GM12878 (cell line): ENCODE measurements at regions not wholly inside any gene's neighbourhood (a gene's known extent, or its start where the extent isn't known, plus 50 kb on each side); places are given as distances from the start of the nearest gene placed in this dataset.

Experiments used
- ATAC-seq: fragments of 200-7000 bp; cut with Tn5 transposase; 3 replicates; pipeline ENCODE4 v1.9.1; 2020; ENCODE audit warnings: mild to moderate bottlenecking, moderate library complexity
- BruUV-seq: library from RNA; stranded (reverse); fragments of 400-500 nt; replicated peaks from 2 replicates; lab custom pipeline; 2021; lab: Mats Ljungman, UMichigan
- CTCF ChIA-PET: fragments of 300-600 bp; sonication (Branson Sonifier 250); formaldehyde crosslinking; extraction: SDS; loops from one replicate; lab custom pipeline; 2021; ENCODE audit warnings: inconsistent platforms; lab: Yijun Ruan, JAX
- POLR2A ChIA-PET: fragments of 350-600 bp; formaldehyde crosslinking; extraction: SDS; loops from one replicate; lab custom pipeline; 2021; ENCODE audit warnings: inconsistent platforms; lab: Charles Lee
- RAD21 ChIA-PET: fragments of 300-600 bp; sonication (Branson Sonifier 250); formaldehyde crosslinking; loops from one replicate; lab custom pipeline; 2023; ENCODE audit warnings: antibody characterized with exemption; ENCODE audit not compliant: unreplicated experiment; lab: Charles Lee
- SMC1A ChIA-PET: fragments of 300-600 bp; sonication (Branson Sonifier 250); formaldehyde crosslinking; loops from one replicate; lab custom pipeline; 2023; ENCODE audit not compliant: unreplicated experiment, uncharacterized antibody; lab: Charles Lee
- DNase-seq: peaks from one replicate; pipeline ENCODE4 v3.0.0-alpha.2; 2011; ENCODE audit warnings: low read depth, low spot score
- FAIRE-seq: peaks from 3 replicates; lab custom pipeline; 2011; peaks lifted over from hg19 to GRCh38; lab: Jason Lieb, UNC
- H2AFZ ChIP-seq: 2 replicates; pipeline ENCODE4 v1.6.0; 2011; ENCODE audit warnings: low read depth, low read length, control low read depth; ENCODE audit not compliant: control insufficient read depth
- H3K27ac ChIP-seq: 2 replicates; pipeline ENCODE4 v1.5.1; 2011; ENCODE audit warnings: control low read depth; ENCODE audit not compliant: control insufficient read depth, insufficient read depth
- H3K27me3 ChIP-seq, 2 experiments: replicated peaks in 1 of 2; 2 replicates each; pipeline versions ENCODE4 v1.6.0 to v1.6.1; 2011; ENCODE audit warnings: low read length in 1 of 2; ENCODE audit not compliant: control insufficient read depth in 2 of 2, insufficient read depth in 2 of 2
- H3K36me3 ChIP-seq, 2 experiments: 2 replicates each; pipeline ENCODE4 v1.5.1; 2011; ENCODE audit warnings: low read length in 1 of 2; ENCODE audit not compliant: control insufficient read depth in 2 of 2, insufficient read depth in 2 of 2
- H3K4me1 ChIP-seq: 2 replicates; pipeline ENCODE4 v1.6.1; 2011; ENCODE audit warnings: mild to moderate bottlenecking, low read length, moderate library complexity, mixed read lengths; ENCODE audit not compliant: control insufficient read depth, insufficient read depth
- H3K4me2 ChIP-seq: 2 replicates; pipeline ENCODE4 v1.6.0; 2011; ENCODE audit warnings: control low read depth; ENCODE audit not compliant: control insufficient read depth, insufficient read depth
- H3K4me3 ChIP-seq: fragments of 200-600 bp; sonication (generic); 2 replicates; pipeline ENCODE4 v1.5.1; 2016
- H3K79me2 ChIP-seq: 2 replicates; pipeline ENCODE4 v1.6.0; 2011; ENCODE audit warnings: low read length; ENCODE audit not compliant: control insufficient read depth, insufficient read depth
- H3K9ac ChIP-seq: 2 replicates; pipeline ENCODE4 v1.8.0; 2011; ENCODE audit warnings: low read length, control low read depth, mixed read lengths; ENCODE audit not compliant: control insufficient read depth, insufficient read depth
- H3K9me3 ChIP-seq: replicated peaks from 3 replicates; pipeline ENCODE4 v1.5.1; 2011; ENCODE audit warnings: mild to moderate bottlenecking, low read length; ENCODE audit not compliant: control insufficient read depth, insufficient read depth
- H4K20me1 ChIP-seq: 2 replicates; pipeline ENCODE4 v1.6.0; 2011; ENCODE audit not compliant: control insufficient read depth, insufficient read depth
- CBFB ChIP-seq: IDR thresholded peaks from 2 replicates; pipeline ENCODE4 v1.6.1; 2016; ENCODE audit warnings: antibody characterized with exemption, low read depth
- CBX3 ChIP-seq: fragments of 200-600 bp; sonication (generic); IDR thresholded peaks from 2 replicates; pipeline ENCODE4 v1.6.1; 2016; ENCODE audit warnings: low read depth, borderline replicate concordance
- CREB1 ChIP-seq: IDR thresholded peaks from 2 replicates; pipeline ENCODE4 v1.6.1; 2012; ENCODE audit warnings: low read depth, mild to moderate bottlenecking, inconsistent platforms
- CUX1 ChIP-seq: IDR thresholded peaks from 2 replicates; pipeline ENCODE4 v1.6.1; 2012; ENCODE audit warnings: improper control_type of control experiment, low read depth, low read length; ENCODE audit not compliant: insufficient replicate concordance
- ETV6 ChIP-seq, 2 experiments: fragments of 450-650 bp in 1 of 2; IDR thresholded peaks in 1 of 2; conservative IDR thresholded peaks in 1 of 2; 2 replicates each; pipeline ENCODE4 v1.6.1; 2014; ENCODE audit warnings: antibody characterized with exemption in 1 of 2, borderline replicate concordance in 1 of 2, low read depth in 1 of 2, mild to moderate bottlenecking in 1 of 2, moderate library complexity in 1 of 2
- HCFC1 ChIP-seq: fragments of 150-350 bp; IDR thresholded peaks from 2 replicates; pipeline ENCODE4 v1.6.1; 2014; ENCODE audit warnings: low read length
- KLF5 ChIP-seq: fragments of 450-650 bp; IDR thresholded peaks from 2 replicates; pipeline ENCODE4 v1.6.1; 2014; ENCODE audit warnings: mild to moderate bottlenecking; ENCODE audit not compliant: partially characterized antibody
- LARP7 ChIP-seq: fragments of 450-650 bp; IDR thresholded peaks from 2 replicates; pipeline ENCODE4 v1.6.1; 2017; ENCODE audit warnings: mild to moderate bottlenecking
- MEF2B ChIP-seq: fragments of 450-650 bp; IDR thresholded peaks from 2 replicates; pipeline ENCODE4 v1.6.1; 2018; ENCODE audit warnings: mild to moderate bottlenecking, moderate library complexity; ENCODE audit not compliant: partially characterized antibody, poor library complexity, severe bottlenecking
- NBN ChIP-seq: fragments of 450-650 bp; IDR thresholded peaks from 2 replicates; pipeline ENCODE4 v1.6.1; 2016
- NFIC ChIP-seq: IDR thresholded peaks from 2 replicates; pipeline ENCODE4 v1.6.1; 2012; ENCODE audit warnings: low read depth, mild to moderate bottlenecking, inconsistent platforms, low read length, moderate library complexity
- PML ChIP-seq: IDR thresholded peaks from 2 replicates; pipeline ENCODE4 v1.6.1; 2012; ENCODE audit warnings: low read length, inconsistent platforms
- POU2F2 ChIP-seq: IDR thresholded peaks from 3 replicates; pipeline ENCODE4 v1.6.1; 2011; ENCODE audit warnings: low read depth, mild to moderate bottlenecking, low read length, borderline replicate concordance
- RAD21 ChIP-seq: IDR thresholded peaks from 2 replicates; pipeline ENCODE4 v1.6.1; 2011; ENCODE audit warnings: mild to moderate bottlenecking, low read depth, low read length, moderate library complexity; ENCODE audit not compliant: insufficient read depth
- SMAD5 ChIP-seq: IDR thresholded peaks from 2 replicates; pipeline ENCODE4 v1.6.1; 2016; ENCODE audit warnings: antibody characterized with exemption, low read depth
- SMARCA5 ChIP-seq: fragments of 450-650 bp; IDR thresholded peaks from 2 replicates; pipeline ENCODE4 v1.6.1; 2017; ENCODE audit warnings: mild to moderate bottlenecking
- SMC3 ChIP-seq: IDR thresholded peaks from 2 replicates; pipeline ENCODE4 v1.6.1; 2011; ENCODE audit warnings: low read length, improper control_type of control experiment, borderline replicate concordance
- SPI1 ChIP-seq: IDR thresholded peaks from 2 replicates; pipeline ENCODE4 v1.6.1; 2011; ENCODE audit warnings: low read depth, mild to moderate bottlenecking, low read length, moderate library complexity, borderline replicate concordance; ENCODE audit not compliant: insufficient read depth
- TCF7 ChIP-seq: IDR thresholded peaks from 2 replicates; pipeline ENCODE4 v1.6.1; 2014; ENCODE audit warnings: antibody characterized with exemption, borderline replicate concordance
- ZNF217 ChIP-seq: fragments of 450-650 bp; IDR thresholded peaks from 2 replicates; pipeline ENCODE4 v1.6.1; 2017; ENCODE audit warnings: antibody characterized with exemption, mild to moderate bottlenecking
- WGBS: methylation state at CpG from one replicate; pipeline ENCODE4 v1.1.6; 2016; ENCODE audit warnings: low lambda C conversion rate; ENCODE audit not compliant: insufficient replicate concordance, insufficient coverage; ENCODE audit errors: missing lambda C conversion rate; 5-methylcytosine and 5-hydroxymethylcytosine counted together
- in situ Hi-C: fragments of 300-500 bp; cut with MboI; formaldehyde crosslinking; loops from 9 replicates; pipeline ENCODE4 v1.14.3; 2018; ENCODE audit warnings: mixed read lengths
- intact Hi-C: fragments of 100-400 bp; cut with micrococcal nuclease; formaldehyde crosslinking; loops from one replicate; pipeline ENCODE4 v1.14.2; 2022; ENCODE audit not compliant: unreplicated experiment

DNA sequence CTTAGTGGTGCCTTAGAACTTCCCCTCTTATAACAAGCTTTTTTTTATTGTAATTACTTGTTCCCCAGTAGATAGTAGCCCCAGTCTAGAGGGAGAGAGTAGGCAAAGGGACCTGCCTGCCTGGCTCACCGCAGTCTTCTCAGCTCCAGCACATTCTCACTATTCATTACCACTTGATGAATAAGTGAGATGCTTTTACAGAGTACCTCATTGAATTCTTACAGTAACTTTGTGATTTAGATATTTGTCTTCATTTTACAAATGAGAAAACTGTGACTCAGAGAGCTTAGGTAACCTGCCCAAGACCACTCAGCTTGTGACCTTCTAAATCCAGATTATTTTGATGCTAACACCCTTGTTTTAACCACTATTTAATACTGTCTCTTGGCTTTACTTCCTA lies 77.8 kb downstream of the CHRNA1 start (continued):
- no peak for TF ChIP-seq MEF2B

- Histone ChIP-seq H3K79me2 (peaks cover 4% of the 10 kb centered on the region), H3K4me3 (peak overlapping the region; percentile 79; the same call in 1 of the 2 replicates), H3K9me3 (no peaks in the 10 kb centered on the region), H3K36me3 (no peaks in the 10 kb centered on the region), H4K20me1 (no peaks in the 10 kb centered on the region), H2AFZ (peak overlapping the region; percentile 84), H3K4me2 (peak overlapping the region; percentile 73), H3K27ac (no peak overlapping the region), H3K9ac (peak overlapping the region; percentile 42; the same call in 1 of the 2 replicates), H3K27me3 (peaks cover 0 to 2% of the 10 kb centered on the region in 2 experiments; a peak in 2 of 4 replicates), H3K4me1 (peaks cover 4% of the 10 kb centered on the region; the same call in 1 of the 2 replicates)
- no peak for FAIRE-seq
- peak; percentile 62 for ATAC-seq
- ChIA-PET SMC1A (interaction anchor here (0.7 to 17.5 kb wide), 10 partner anchors 9 to 220 kb away, joined by 3 to 537 read pairs (median 5); partner anchors contain the start of gene WIPF1), RAD21 (interaction anchor here (0.9 to 15.0 kb wide), 5 partner anchors 14 to 105 kb away, joined by 3 to 294 read pairs (median 10); partner anchors contain the start of gene WIPF1), POLR2A (interaction anchor here (0.6 to 2.7 kb wide), 7 partner anchors 49 to 638 kb away, joined by 3 to 17 read pairs (median 5); partner anchors contain the start of gene WIPF1), CTCF (interaction anchor here (0.7 to 17.3 kb wide), 13 partner anchors 9 to 222 kb away, joined by 3 to 534 read pairs (median 4); partner anchors contain the start of gene WIPF1)
- DNase-seq: no peak
- 5% methylated on average over 10 of the region's 10 CpGs for WGBS
- BruUV-seq: no TSS peak
- intact Hi-C loops: loop anchor here (2.0 kb wide), 3 partner anchors 49 to 87 kb away; partner anchors contain the start of gene WIPF1
- in situ Hi-C loops: loop anchor here (25.0 kb wide), 1 partner anchor 96 kb away; the partner anchor contains the start of gene WIPF1
- TF ChIP-seq SMAD5: no peak
- peak; percentile 20; the same call in 1 of the 2 replicates for TF ChIP-seq SMC3
- TF ChIP-seq CUX1: no peak
- TF ChIP-seq NBN: 0 out of 2 replicates have a peak, but pooled peaks have one; percentile 34
- no peak for TF ChIP-seq ZNF217
- peak; percentile 8; the same call in 1 of the 2 replicates for TF ChIP-seq SMARCA5
- no peak for TF ChIP-seq ETV6 (conservative IDR thresholded peaks at IDR 0.05 in 1 of 2, IDR thresholded peaks at IDR 0.05 in 1 of 2; ENCODE audit: borderline replicate concordance in 1 of 2, low read depth in 1 of 2)
- no peak for TF ChIP-seq CBFB
- no peak for TF ChIP-seq HCFC1
- TF ChIP-seq LARP7: no peak
- TF ChIP-seq PML: no peak
- TF ChIP-seq CREB1: no peak
- TF ChIP-seq SPI1: peak; percentile 17; the same call in 1 of the 2 replicates
- no peak for TF ChIP-seq POU2F2
- no peak for TF ChIP-seq TCF7
- TF ChIP-seq RAD21: 0 out of 2 replicates have a peak, but pooled peaks have one; percentile 7
- TF ChIP-seq CBX3: no peak
- TF ChIP-seq KLF5: no peak
- TF ChIP-seq NFIC: no peak
Observed at GRCh38 chr2:174683392-174683759, 80.9 kb downstream of the CHRNA1 start.
